Neural crest cell (in vitro differentiated cells): ENCODE measurements at regions not wholly inside any gene's neighbourhood (a gene's known extent, or its start where the extent isn't known, plus 50 kb on each side); places are given as distances from the start of the nearest gene placed in this dataset.

Experiments
- DNase-seq: peaks from one replicate; pipeline ENCODE4 v3.0.0; 2021; ENCODE audit warnings: low read depth, mixed read lengths, low spot score
- H3K27ac Mint-ChIP-seq: one replicate; pipeline ENCODE4 v1.8.0; 2021; ENCODE audit warnings: mild to moderate bottlenecking, mixed read lengths; ENCODE audit not compliant: unreplicated experiment
- H3K27me3 Mint-ChIP-seq: 2 replicates; pipeline ENCODE4 v1.8.0; 2021; ENCODE audit warnings: low read depth, mild to moderate bottlenecking, mixed read lengths
- H3K36me3 Mint-ChIP-seq: 2 replicates; pipeline ENCODE4 v1.8.0; 2021; ENCODE audit warnings: low read depth, mild to moderate bottlenecking, mixed read lengths
- H3K4me1 Mint-ChIP-seq: 2 replicates; pipeline ENCODE4 v1.8.0; 2021; ENCODE audit warnings: mixed read lengths
- H3K4me3 Mint-ChIP-seq: one replicate; pipeline ENCODE4 v1.8.0; 2021; ENCODE audit warnings: mild to moderate bottlenecking, mixed read lengths
- H3K9me3 Mint-ChIP-seq: 2 replicates; pipeline ENCODE4 v1.8.0; 2021; ENCODE audit warnings: mixed read lengths
- CTCF ChIP-seq: fragments of 200-600 bp; sonication (generic); conservative IDR thresholded peaks from 2 replicates; pipeline ENCODE4 v1.5.0; 2021; ENCODE audit warnings: antibody characterized with exemption, mild to moderate bottlenecking

GRCh38 chr10:5297466-5297865, 67.3 kb upstream of the UCN3 start:
- no peaks in the 10 kb centered on the region for H3K36me3 Mint-ChIP-seq
- peaks cover 5% of the 10 kb centered on the region for H3K9me3 Mint-ChIP-seq
- TF ChIP-seq CTCF, result no peak
- H3K4me3 Mint-ChIP-seq, result no peak overlapping the region
- no peak for DNase-seq
- H3K4me1 Mint-ChIP-seq, result peaks cover 16% of the 10 kb centered on the region
- no peaks in the 10 kb centered on the region for H3K27me3 Mint-ChIP-seq
- no peak overlapping the region for H3K27ac Mint-ChIP-seq

DNA sequence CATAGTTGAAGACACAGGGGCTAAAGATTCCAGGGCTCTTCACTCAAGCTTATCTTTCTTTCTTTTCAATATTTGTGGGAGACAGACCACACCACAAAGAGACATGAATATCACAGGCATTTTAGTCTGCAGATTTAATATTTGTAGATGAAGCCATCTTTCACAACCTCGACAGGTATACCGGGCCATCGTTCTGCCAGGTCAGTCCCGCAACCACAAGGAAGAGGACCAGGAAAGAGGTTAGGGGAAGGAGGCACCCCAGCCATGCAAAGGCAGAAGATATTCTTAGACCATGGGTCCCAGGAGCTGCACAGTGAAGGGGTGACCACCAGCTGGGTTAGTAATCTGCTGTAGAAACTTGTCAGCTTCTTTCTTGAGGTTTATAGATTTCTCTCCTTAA, 66.8 kb upstream of the UCN3 start:
- no peak for TF ChIP-seq CTCF
- H3K9me3 Mint-ChIP-seq, result peaks cover 5% of the 10 kb centered on the region
- peaks cover 14% of the 10 kb centered on the region for H3K4me1 Mint-ChIP-seq
- H3K36me3 Mint-ChIP-seq, result no peaks in the 10 kb centered on the region
- H3K4me3 Mint-ChIP-seq, result no peak overlapping the region
- DNase-seq, result no peak
- H3K27ac Mint-ChIP-seq, result no peak overlapping the region
- H3K27me3 Mint-ChIP-seq, result no peaks in the 10 kb centered on the region

GRCh38 chr10:5299950-5300349, 64.8 kb upstream of the UCN3 start:
- Mint-ChIP-seq H3K36me3 (peaks cover 6% of the 10 kb centered on the region), H3K27me3 (no peaks in the 10 kb centered on the region), H3K4me1 (no peaks in the 10 kb centered on the region), H3K9me3 (peaks cover 14% of the 10 kb centered on the region), H3K27ac (no peak overlapping the region), H3K4me3 (no peak overlapping the region)
- TF ChIP-seq CTCF, result no peak
- no peak for DNase-seq

- H3K4me3 Mint-ChIP-seq, result no peak overlapping the region
Measured at GRCh38 chr10:5303504-5303903, 61.3 kb upstream of the UCN3 start.

GRCh38 chr10:5305374-5305773, 59.4 kb upstream of the UCN3 start:
- no peak for TF ChIP-seq CTCF
- H3K36me3 Mint-ChIP-seq, result peaks cover 6% of the 10 kb centered on the region
- H3K4me3 Mint-ChIP-seq, result no peak overlapping the region
- peaks cover 9% of the 10 kb centered on the region for H3K9me3 Mint-ChIP-seq
- H3K27me3 Mint-ChIP-seq, result no peaks in the 10 kb centered on the region
- no peaks in the 10 kb centered on the region for H3K4me1 Mint-ChIP-seq
- no peak for DNase-seq
- no peak overlapping the region for H3K27ac Mint-ChIP-seq

More at GRCh38 chr10:5303504-5303903, 61.3 kb upstream of the UCN3 start:
- H3K36me3 Mint-ChIP-seq, result peaks cover 6% of the 10 kb centered on the region
- H3K4me1 Mint-ChIP-seq, result no peaks in the 10 kb centered on the region
- peaks cover 12% of the 10 kb centered on the region for H3K9me3 Mint-ChIP-seq
- no peak overlapping the region for H3K27ac Mint-ChIP-seq
- no peak for DNase-seq
- no peaks in the 10 kb centered on the region for H3K27me3 Mint-ChIP-seq
- TF ChIP-seq CTCF, result no peak

GRCh38 chr10:5310914-5311313, 53.9 kb upstream of the UCN3 start:
- Mint-ChIP-seq H3K27me3 (no peaks in the 10 kb centered on the region), H3K27ac (no peak overlapping the region), H3K9me3 (no peaks in the 10 kb centered on the region), H3K4me3 (no peak overlapping the region), H3K36me3 (no peaks in the 10 kb centered on the region), H3K4me1 (no peaks in the 10 kb centered on the region)
- DNase-seq, result no peak
- no peak for TF ChIP-seq CTCF
